Kidney epithelial cell (primary cell): ENCODE measurements at regions not wholly inside any gene's neighbourhood (a gene's known extent, or its start where the extent isn't known, plus 50 kb on each side); places are given as distances from the start of the nearest gene placed in this dataset.

ENCODE experiments used
- DNase-seq: peaks from one replicate; pipeline ENCODE4 v3.0.0-alpha.2; 2010; ENCODE audit warnings: low read depth
- H3K27me3 ChIP-seq: 2 replicates; pipeline ENCODE4 v1.6.0; 2011; ENCODE audit warnings: low read length; ENCODE audit not compliant: control insufficient read depth, insufficient read depth
- H3K36me3 ChIP-seq: 2 replicates; pipeline ENCODE4 v1.5.1; 2011; ENCODE audit warnings: low read length; ENCODE audit not compliant: control insufficient read depth, insufficient read depth
- H3K4me3 ChIP-seq: 2 replicates; pipeline ENCODE4 v1.5.1; 2011; ENCODE audit warnings: low read depth, mild to moderate bottlenecking, control low read depth, low read length
- CTCF ChIP-seq: IDR thresholded peaks from 2 replicates; pipeline ENCODE4 v1.5.1; 2011; ENCODE audit warnings: mild to moderate bottlenecking, moderate library complexity, low read length, control low read depth, inconsistent platforms; ENCODE audit not compliant: insufficient read depth, poor library complexity, severe bottlenecking

- TF ChIP-seq CTCF, result no peak
- no peak for DNase-seq
- Histone ChIP-seq H3K36me3 (no peaks in the 10 kb centered on the region), H3K27me3 (no peaks in the 10 kb centered on the region), H3K4me3 (no peak overlapping the region)
Measured at GRCh38 chr6:19317431-19317986, 519.7 kb upstream of the ID4 start.

GRCh38 chr6:19319005-19319404 lies 518.2 kb upstream of the ID4 start:
- Histone ChIP-seq H3K36me3 (no peaks in the 10 kb centered on the region), H3K4me3 (no peak overlapping the region), H3K27me3 (no peaks in the 10 kb centered on the region)
- DNase-seq, result no peak
- no peak for TF ChIP-seq CTCF

- Histone ChIP-seq H3K27me3 (no peaks in the 10 kb centered on the region), H3K36me3 (no peaks in the 10 kb centered on the region), H3K4me3 (no peak overlapping the region)
- DNase-seq, result no peak
- no peak for TF ChIP-seq CTCF
Measured at GRCh38 chr6:19320111-19320581, 517.0 kb upstream of the ID4 start.

GRCh38 chr6:19322691-19323485 lies 514.3 kb upstream of the ID4 start:
- H3K4me3 ChIP-seq, result no peak overlapping the region
- TF ChIP-seq CTCF, result peak; percentile 14
- no peaks in the 10 kb centered on the region for H3K36me3 ChIP-seq
- DNase-seq, result no peak
- H3K27me3 ChIP-seq, result no peaks in the 10 kb centered on the region

- Histone ChIP-seq H3K36me3 (no peaks in the 10 kb centered on the region), H3K27me3 (no peaks in the 10 kb centered on the region), H3K4me3 (no peak overlapping the region)
- no peak for DNase-seq
- no peak for TF ChIP-seq CTCF
Measured at GRCh38 chr6:19324376-19324775, 512.8 kb upstream of the ID4 start.
